Ovary (tissue), 7 donors: ENCODE measurements at regions not wholly inside any gene's neighbourhood (a gene's known extent, or its start where the extent isn't known, plus 50 kb on each side); places are given as distances from the start of the nearest gene placed in this dataset.

Experiments
- DNase-seq, 5 donors: peaks; one replicate each; pipeline ENCODE4 v3.0.0-alpha.2; 2019 to 2020
- H3K27ac ChIP-seq, 2 donors: fragments of 200-600 bp; one replicate each; pipeline versions ENCODE4 v1.5.1 to v1.8.0; 2019 to 2022
- H3K27me3 ChIP-seq: fragments of 200-600 bp; one replicate; pipeline ENCODE4 v1.8.0; 2022
- H3K36me3 ChIP-seq: fragments of 200-600 bp; sonication (generic); one replicate; pipeline ENCODE4 v1.5.1; 2019
- H3K4me1 ChIP-seq: one replicate; pipeline ENCODE4 v1.8.1; 2013; ENCODE audit warnings: mild to moderate bottlenecking, moderate library complexity; ENCODE audit not compliant: insufficient read depth
- H3K4me3 ChIP-seq: fragments of 200-600 bp; sonication (generic); one replicate; pipeline ENCODE4 v1.5.1; 2017
- H3K9me3 ChIP-seq, 2 donors: fragments of 200-600 bp in 1 of 2; sonication (generic) in 1 of 2; one replicate each; pipeline versions ENCODE4 v1.5.1 to v1.8.1; 2013 to 2019; ENCODE audit warnings: mild to moderate bottlenecking in 1 of 2, moderate library complexity in 1 of 2
- EP300 ChIP-seq: sonication (generic); formaldehyde crosslinking; IDR thresholded peaks from one replicate; pipeline ENCODE4 v1.6.1; 2017; ENCODE audit warnings: antibody characterized with exemption
- POLR2A ChIP-seq: fragments of 450-650 bp; IDR thresholded peaks from one replicate; pipeline ENCODE4 v1.6.1; 2017; ENCODE audit warnings: antibody characterized with exemption, mild to moderate bottlenecking, moderate library complexity
- WGBS, 3 donors: extraction: QIAGEN DNeasy Blood & Tissue Kit in 1 of 3; methylation state at CpG; one replicate each; pipeline versions ENCODE4 v1.1.5 to v1.1.7; 2013 to 2017; 5-methylcytosine and 5-hydroxymethylcytosine counted together
- intact Hi-C, 4 donors: fragments of 100-400 bp; cut with DNase I; formaldehyde crosslinking; loops; one replicate each; pipeline versions ENCODE4 v1.11.0 to v1.15.1; 2022 to 2023
- TF ChIP-seq, protein P1 (sequence below), 3 donors: fragments of 450-650 bp in 2 of 3; fragments of 200-600 bp in 1 of 3; IDR thresholded peaks; one replicate each; pipeline versions ENCODE4 v1.5.1 to v1.8.0; 2016 to 2022; ENCODE audit warnings: antibody characterized with exemption in 3 of 3, mild to moderate bottlenecking in 1 of 3
- donor health status: DM: no; HTN: no; CAD: no; lungs with moderate emphysema.
- donor health status: DM: no; HTN: no; CAD: no.
- donor health status: Bipolar disorder and iron deficiency.
- donor health status: DM: no; HTN: no; CAD: no.
- donor health status: DM: yes; HTN: yes; CAD: no.

- 16 to 27% (median 18%) methylated on average over 1 of the region's 1 CpG for WGBS, 3 donors
- Histone ChIP-seq H3K4me3 (no peak overlapping the region), H3K36me3 (no peaks in the 10 kb centered on the region), H3K27me3 (no peaks in the 10 kb centered on the region), H3K4me1 (no peaks in the 10 kb centered on the region), H3K9me3 (no peaks in the 10 kb centered on the region), H3K27ac (no peak overlapping the region)
- TF ChIP-seq POLR2A, result no peak
- TF ChIP-seq EP300, result no peak
- TF ChIP-seq, protein P1, sequence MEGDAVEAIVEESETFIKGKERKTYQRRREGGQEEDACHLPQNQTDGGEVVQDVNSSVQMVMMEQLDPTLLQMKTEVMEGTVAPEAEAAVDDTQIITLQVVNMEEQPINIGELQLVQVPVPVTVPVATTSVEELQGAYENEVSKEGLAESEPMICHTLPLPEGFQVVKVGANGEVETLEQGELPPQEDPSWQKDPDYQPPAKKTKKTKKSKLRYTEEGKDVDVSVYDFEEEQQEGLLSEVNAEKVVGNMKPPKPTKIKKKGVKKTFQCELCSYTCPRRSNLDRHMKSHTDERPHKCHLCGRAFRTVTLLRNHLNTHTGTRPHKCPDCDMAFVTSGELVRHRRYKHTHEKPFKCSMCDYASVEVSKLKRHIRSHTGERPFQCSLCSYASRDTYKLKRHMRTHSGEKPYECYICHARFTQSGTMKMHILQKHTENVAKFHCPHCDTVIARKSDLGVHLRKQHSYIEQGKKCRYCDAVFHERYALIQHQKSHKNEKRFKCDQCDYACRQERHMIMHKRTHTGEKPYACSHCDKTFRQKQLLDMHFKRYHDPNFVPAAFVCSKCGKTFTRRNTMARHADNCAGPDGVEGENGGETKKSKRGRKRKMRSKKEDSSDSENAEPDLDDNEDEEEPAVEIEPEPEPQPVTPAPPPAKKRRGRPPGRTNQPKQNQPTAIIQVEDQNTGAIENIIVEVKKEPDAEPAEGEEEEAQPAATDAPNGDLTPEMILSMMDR (IDR thresholded peaks at IDR 0.05), result no peak
- DNase-seq, result no peak
- intact Hi-C loops, result no loop called here
These were observed 594.8 kb upstream of the CDH5 start for GRCh38 chr16:65771707-65772106.

GRCh38 chr16:65770752-65771151 is 595.7 kb upstream of the CDH5 start:
- Histone ChIP-seq H3K4me1 (no peaks in the 10 kb centered on the region), H3K4me3 (no peak overlapping the region), H3K27me3 (no peaks in the 10 kb centered on the region), H3K27ac (no peak overlapping the region), H3K36me3 (no peaks in the 10 kb centered on the region), H3K9me3 (no peaks in the 10 kb centered on the region)
- intact Hi-C loops, result no loop called here
- DNase-seq, result no peak
- TF ChIP-seq EP300 (no peak), POLR2A (no peak)
- TF ChIP-seq, protein P1 (IDR thresholded peaks at IDR 0.05), result no peak
- 98% methylated on average over 1 of the region's 1 CpG for WGBS, 3 donors

GRCh38 chr16:65769776-65770438 is 596.6 kb upstream of the CDH5 start:
- no peak for DNase-seq
- Histone ChIP-seq H3K4me3 (no peak overlapping the region), H3K4me1 (no peaks in the 10 kb centered on the region), H3K27me3 (no peaks in the 10 kb centered on the region), H3K27ac (no peak overlapping the region), H3K9me3 (no peaks in the 10 kb centered on the region), H3K36me3 (no peaks in the 10 kb centered on the region)
- TF ChIP-seq POLR2A (no peak), EP300 (no peak)
- TF ChIP-seq, protein P1 (IDR thresholded peaks at IDR 0.05), result no peak
- intact Hi-C loops, result no loop called here
- WGBS, 3 donors, result 91 to 98% (median 92%) methylated on average over 1 of the region's 1 CpG

GRCh38 chr16:65769055-65769465 is 597.4 kb upstream of the CDH5 start:
- WGBS, 3 donors, result 79 to 92% (median 90%) methylated on average over 1 of the region's 1 CpG
- H3K4me1 ChIP-seq, result no peaks in the 10 kb centered on the region
- no peak overlapping the region for H3K27ac ChIP-seq
- intact Hi-C loops, result no loop called here
- H3K4me3 ChIP-seq, result no peak overlapping the region
- TF ChIP-seq, protein P1 (IDR thresholded peaks at IDR 0.05), result no peak
- TF ChIP-seq EP300 (no peak), POLR2A (no peak)
- no peak for DNase-seq
- H3K27me3 ChIP-seq, result no peaks in the 10 kb centered on the region
- H3K36me3 ChIP-seq, result no peaks in the 10 kb centered on the region
- H3K9me3 ChIP-seq, result no peaks in the 10 kb centered on the region
